HepG2 (cell line): ENCODE measurements at regions not wholly inside any gene's neighbourhood (a gene's known extent, or its start where the extent isn't known, plus 50 kb on each side); places are given as distances from the start of the nearest gene placed in this dataset.

Source experiments
- ATAC-seq: fragments of 200-7000 bp; cut with Tn5 transposase; 3 replicates; pipeline ENCODE4 v1.9.1; 2020; ENCODE audit warnings: mild to moderate bottlenecking, moderate library complexity
- BruUV-seq: library from RNA; stranded (reverse); fragments of 400-500 nt; replicated peaks from 2 replicates; lab custom pipeline; 2021; lab: Mats Ljungman, UMichigan
- CTCF ChIA-PET: fragments of 300-600 bp; formaldehyde crosslinking; extraction: SDS; loops from one replicate; lab custom pipeline; 2021; ENCODE audit warnings: low total read pairs, inconsistent platforms, low intra/inter-chr PET ratio; lab: Yijun Ruan, JAX
- POLR2A ChIA-PET: fragments of 350-600 bp; sonication (Branson Sonifier 250); formaldehyde crosslinking; loops from one replicate; lab custom pipeline; 2020; ENCODE audit warnings: antibody characterized with exemption, inconsistent platforms; lab: Yijun Ruan, JAX
- DNase-seq: peaks from one replicate; pipeline ENCODE4 v3.0.0-alpha.2; 2015; ENCODE audit warnings: low spot score
- FAIRE-seq: peaks from 3 replicates; lab custom pipeline; 2011; peaks lifted over from hg19 to GRCh38; lab: Jason Lieb, UNC
- H2AFZ ChIP-seq: one replicate; pipeline ENCODE4 v1.6.1; 2011; ENCODE audit warnings: low read length, inconsistent platforms
- H3K27ac ChIP-seq: fragments of 300-600 bp; 3 replicates; pipeline ENCODE4 v1.8.0; 2011; ENCODE audit warnings: mixed run types, mild to moderate bottlenecking, mixed read lengths, low read length, inconsistent platforms; ENCODE audit not compliant: insufficient read depth; ENCODE audit errors: extremely low read length
- H3K27me3 ChIP-seq, 2 experiments: fragments of 200-600 bp in 1 of 2; 2 replicates in 1 of 2; 3 replicates in 1 of 2; pipeline versions ENCODE4 v1.6.0 to v1.8.0; 2011; ENCODE audit warnings: low read length in 2 of 2, mild to moderate bottlenecking in 2 of 2, moderate library complexity in 2 of 2, inconsistent platforms in 1 of 2; ENCODE audit not compliant: insufficient read depth in 2 of 2, control insufficient read depth in 1 of 2
- H3K36me3 ChIP-seq, 2 experiments: fragments of 200-600 bp in 1 of 2; replicated peaks in 1 of 2; 2 replicates in 1 of 2; 3 replicates in 1 of 2; pipeline versions ENCODE4 v1.5.1 to v1.8.0; 2011; ENCODE audit warnings: low read length in 2 of 2, inconsistent platforms in 1 of 2; ENCODE audit not compliant: insufficient read depth in 2 of 2, control insufficient read depth in 1 of 2
- H3K4me1 ChIP-seq: 2 replicates; pipeline ENCODE4 v1.5.1; 2012; ENCODE audit warnings: low read length, inconsistent platforms; ENCODE audit not compliant: insufficient read depth
- H3K4me2 ChIP-seq: 2 replicates; pipeline ENCODE4 v1.6.0; 2011; ENCODE audit warnings: low read depth, low read length, inconsistent platforms
- H3K4me3 ChIP-seq, 3 experiments: fragments of 200-600 bp in 1 of 3; sonication (generic), shearing (Covaris generic) in 1 of 3; replicated peaks in 1 of 3; 2 replicates each; pipeline ENCODE4 v1.5.1; 2011 to 2016; ENCODE audit warnings: low read length in 3 of 3, inconsistent platforms in 2 of 3, low read depth in 2 of 3, mild to moderate bottlenecking in 2 of 3, control low read depth in 1 of 3, mixed read lengths in 1 of 3; ENCODE audit not compliant: insufficient read depth in 1 of 3
- H3K79me2 ChIP-seq: one replicate; pipeline ENCODE4 v1.6.1; 2011; ENCODE audit warnings: low read length, inconsistent platforms; ENCODE audit not compliant: insufficient read depth
- H3K9ac ChIP-seq: 2 replicates; pipeline ENCODE4 v1.6.0; 2011; ENCODE audit warnings: mild to moderate bottlenecking, low read depth, low read length, inconsistent platforms; ENCODE audit not compliant: insufficient read depth
- H3K9me3 ChIP-seq: 2 replicates; pipeline ENCODE4 v1.5.1; 2012; ENCODE audit warnings: mild to moderate bottlenecking, low read length
- H4K20me1 ChIP-seq: 2 replicates; pipeline ENCODE4 v1.6.0; 2011; ENCODE audit warnings: inconsistent platforms, mild to moderate bottlenecking, low read length, moderate library complexity; ENCODE audit not compliant: insufficient read depth
- ATF4 ChIP-seq, 2 experiments: fragments of 450-650 bp in 1 of 2; sonication (generic) in 1 of 2; formaldehyde crosslinking; IDR thresholded peaks; 2 replicates each; pipeline versions ENCODE4 v1.5.0 to v1.8.0; 2020 to 2022; ENCODE audit warnings: mild to moderate bottlenecking in 1 of 2, missing genetic modification reagents in 1 of 2
- CSRNP1 ChIP-seq: sonication (generic); formaldehyde crosslinking; IDR thresholded peaks from 2 replicates; pipeline ENCODE4 v1.8.1; 2023; ENCODE audit warnings: mild to moderate bottlenecking, missing genetic modification reagents
- E2F2 ChIP-seq: sonication (generic); formaldehyde crosslinking; IDR thresholded peaks from 2 replicates; pipeline ENCODE4 v1.4.0; 2020; ENCODE audit warnings: missing genetic modification reagents, borderline replicate concordance
- KDM5A ChIP-seq: fragments of 200-600 bp; sonication (generic); IDR thresholded peaks from 2 replicates; pipeline ENCODE4 v1.7.0; 2018; ENCODE audit warnings: antibody characterized with exemption, mild to moderate bottlenecking, low read length, borderline replicate concordance
- KLF15 ChIP-seq: sonication (generic); formaldehyde crosslinking; IDR thresholded peaks from 2 replicates; pipeline ENCODE4 v1.8.1; 2023; ENCODE audit warnings: borderline replicate concordance, mild to moderate bottlenecking, inconsistent platforms, missing genetic modification reagents, mixed read lengths
- KLF9 ChIP-seq: IDR thresholded peaks from 2 replicates; pipeline ENCODE4 v1.6.1; 2016; ENCODE audit warnings: low read depth
- NFAT5 ChIP-seq: sonication (generic); formaldehyde crosslinking; IDR thresholded peaks from 2 replicates; pipeline ENCODE4 v1.4.0; 2020; ENCODE audit warnings: missing genetic modification reagents
- PHF8 ChIP-seq: sonication (generic); formaldehyde crosslinking; IDR thresholded peaks from 2 replicates; pipeline ENCODE4 v1.5.0; 2020; ENCODE audit warnings: missing genetic modification reagents
- SIX4 ChIP-seq: sonication (generic); formaldehyde crosslinking; IDR thresholded peaks from 2 replicates; pipeline ENCODE4 v1.4.0; 2020; ENCODE audit warnings: missing genetic modification reagents
- SMARCC2 ChIP-seq: fragments of 450-650 bp; IDR thresholded peaks from 2 replicates; pipeline ENCODE4 v1.6.1; 2017; ENCODE audit warnings: antibody characterized with exemption, mild to moderate bottlenecking
- ZBTB37 ChIP-seq: sonication (generic); formaldehyde crosslinking; IDR thresholded peaks from 2 replicates; pipeline ENCODE4 v1.4.0; 2020; ENCODE audit warnings: mild to moderate bottlenecking, missing genetic modification reagents
- ZFX ChIP-seq: sonication (generic); formaldehyde crosslinking; IDR thresholded peaks from 2 replicates; pipeline ENCODE4 v1.4.0; 2020; ENCODE audit warnings: mild to moderate bottlenecking, low read depth, missing genetic modification reagents, moderate library complexity
- ZNF234 ChIP-seq: sonication (generic); formaldehyde crosslinking; conservative IDR thresholded peaks from 2 replicates; pipeline ENCODE4 v1.5.1; 2020; ENCODE audit warnings: mild to moderate bottlenecking, missing genetic modification reagents
- ZNF264 ChIP-seq: sonication (generic); formaldehyde crosslinking; IDR thresholded peaks from 2 replicates; pipeline ENCODE4 v1.4.0; 2020; ENCODE audit warnings: missing genetic modification reagents
- ZNF577 ChIP-seq: sonication (generic); formaldehyde crosslinking; IDR thresholded peaks from 2 replicates; pipeline ENCODE4 v1.4.0; 2020; ENCODE audit warnings: mild to moderate bottlenecking, low read depth, missing genetic modification reagents, borderline replicate concordance
- ZSCAN22 ChIP-seq: sonication (generic); formaldehyde crosslinking; IDR thresholded peaks from 2 replicates; pipeline ENCODE4 v1.4.0; 2020; ENCODE audit warnings: mild to moderate bottlenecking, missing genetic modification reagents
- WGBS: methylation state at CpG from one replicate; pipeline ENCODE4 v1.1.6; 2017; ENCODE audit warnings: low lambda C conversion rate; 5-methylcytosine and 5-hydroxymethylcytosine counted together
- in situ Hi-C: cut with HindIII; loops from 2 replicates; pipeline ENCODE4 v1.10.0; 2017; ENCODE audit warnings: low pct_unique_long_range_greater_than_20kb; ENCODE audit not compliant: extremely low pct_ligation_motif_present
- intact Hi-C: fragments of 100-400 bp; cut with micrococcal nuclease; formaldehyde crosslinking; loops from one replicate; pipeline ENCODE4 v1.10.0; 2022; ENCODE audit not compliant: unreplicated experiment

- TF ChIP-seq KLF15 (no peak), KDM5A (no peak), ZSCAN22 (CRISPR knock-in tag) (no peak), E2F2 (no peak), ZNF577 (no peak), ZNF264 (no peak), PHF8 (CRISPR knock-in tag) (no peak), SIX4 (CRISPR knock-in tag) (no peak), ZNF234 (CRISPR knock-in tag) (no peak), KLF9 (CRISPR knock-in tag) (no peak), ZBTB37 (CRISPR knock-in tag) (no peak), ATF4 (CRISPR knock-in tag; IDR thresholded peaks at IDR 0.05) (no peak), ZFX (CRISPR knock-in tag) (no peak), SMARCC2 (no peak), CSRNP1 (CRISPR knock-in tag) (no peak), NFAT5 (CRISPR knock-in tag) (no peak)
- Histone ChIP-seq H3K9ac (no peak overlapping the region), H3K9me3 (no peaks in the 10 kb centered on the region), H3K27me3 (no peaks in the 10 kb centered on the region), H2AFZ (no peak overlapping the region), H3K4me1 (no peaks in the 10 kb centered on the region), H4K20me1 (no peaks in the 10 kb centered on the region), H3K27ac (no peak overlapping the region), H3K79me2 (no peaks in the 10 kb centered on the region), H3K36me3 (no peaks in the 10 kb centered on the region), H3K4me3 (no peak overlapping the region), H3K4me2 (no peak overlapping the region)
- no peak for FAIRE-seq
- in situ Hi-C loops: no loop called here
- DNase-seq: no peak
- no TSS peak for BruUV-seq
- POLR2A ChIA-PET: no interaction called here
- WGBS: 26% methylated on average over 8 of the region's 8 CpGs
- CTCF ChIA-PET: no interaction called here
- intact Hi-C loops: no loop called here
- no peak for ATAC-seq
These were observed 98.5 kb upstream of the HS3ST4 start for GRCh38 chr16:25593260-25593659.
